HG03565 (cell line): ENCODE measurements at regions not wholly inside any gene's neighbourhood (a gene's known extent, or its start where the extent isn't known, plus 50 kb on each side); places are given as distances from the start of the nearest gene placed in this dataset.

Source experiments
- ATAC-seq: cut with Tn5 transposase; IDR thresholded peaks from one replicate; pipeline ENCODE4 v1.9.1; 2021; ENCODE audit warnings: mild to moderate bottlenecking, moderate library complexity; ENCODE audit not compliant: unreplicated experiment

GRCh38 chr6:20023549-20024315 lies 186.6 kb downstream of the ID4 start:
- ATAC-seq = peak; percentile 93

- no peak for ATAC-seq
These were observed 187.1 kb downstream of the ID4 start for GRCh38 chr6:20024316-20024673.

- ATAC-seq = no peak
These were observed 187.3 kb downstream of the MBOAT1 start for GRCh38 chr6:20024978-20025377.

GRCh38 chr6:20025681-20026080 lies 186.6 kb downstream of the MBOAT1 start:
- ATAC-seq = no peak

- ATAC-seq = no peak
These were observed 184.1 kb downstream of the MBOAT1 start for GRCh38 chr6:20028143-20028542.

- no peak for ATAC-seq
These were observed 183.7 kb downstream of the MBOAT1 start for GRCh38 chr6:20028562-20028961.

- no peak for ATAC-seq
These were observed 182.3 kb downstream of the MBOAT1 start for GRCh38 chr6:20029979-20030378.

GRCh38 chr6:20031342-20031741 lies 180.9 kb downstream of the MBOAT1 start:
- no peak for ATAC-seq

GRCh38 chr6:20033697-20034407 lies 178.4 kb downstream of the MBOAT1 start:
- ATAC-seq = no peak

- ATAC-seq = no peak
These were observed 177.9 kb downstream of the MBOAT1 start for GRCh38 chr6:20034408-20034769.

GRCh38 chr6:20036141-20036677 lies 176.1 kb downstream of the MBOAT1 start:
- no peak for ATAC-seq

GRCh38 chr6:20038410-20039204 lies 173.7 kb downstream of the MBOAT1 start:
- no peak for ATAC-seq

- ATAC-seq = no peak
These were observed 167.4 kb downstream of the MBOAT1 start for GRCh38 chr6:20044883-20045282.
